Activated CD8-positive, alpha-beta memory T cell treated with anti-CD3 and anti-CD28 coated beads, Interleukin-2, amount 50 U/mL, for 1 hour (primary cell): ENCODE measurements at regions not wholly inside any gene's neighbourhood (a gene's known extent, or its start where the extent isn't known, plus 50 kb on each side); places are given as distances from the start of the nearest gene placed in this dataset.
"Not testable (repeated sequence)": the region's sequence is repeated elsewhere in the genome, so short reads cannot be mapped to it uniquely, and the experiment has no call there.

ENCODE experiments used
- DNase-seq: peaks from one replicate; pipeline ENCODE4 v3.0.0-alpha.2; 2020; ENCODE audit errors: extremely low read depth

GRCh38 chr5:128796506-128796905 lies 168.8 kb upstream of the SLC27A6 start:
- DNase-seq, result no peak

- DNase-seq, result no peak
These were observed 166.4 kb upstream of the SLC27A6 start for GRCh38 chr5:128798871-128799270.

DNA sequence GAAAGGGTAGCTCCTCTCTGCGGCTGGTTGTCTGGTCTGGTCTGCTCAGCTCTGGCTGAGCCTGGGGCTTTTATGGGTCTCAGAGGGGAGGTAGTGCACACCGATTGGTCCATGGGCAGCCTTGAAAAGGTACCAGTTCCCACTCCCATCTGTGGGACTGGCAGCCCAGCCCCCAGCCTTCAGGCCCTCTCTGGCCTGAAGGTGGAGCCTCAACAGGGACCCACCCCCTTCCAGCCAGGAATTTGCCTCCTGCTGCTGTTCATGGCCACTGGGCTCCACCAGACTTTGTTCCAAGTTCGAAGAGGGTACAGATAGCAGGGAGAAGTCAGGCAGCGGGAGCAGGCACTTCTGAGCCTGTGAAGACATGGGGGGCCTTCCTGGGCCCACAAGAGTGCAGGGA lies 165.3 kb upstream of the SLC27A6 start:
- DNase-seq, result no peak

DNA sequence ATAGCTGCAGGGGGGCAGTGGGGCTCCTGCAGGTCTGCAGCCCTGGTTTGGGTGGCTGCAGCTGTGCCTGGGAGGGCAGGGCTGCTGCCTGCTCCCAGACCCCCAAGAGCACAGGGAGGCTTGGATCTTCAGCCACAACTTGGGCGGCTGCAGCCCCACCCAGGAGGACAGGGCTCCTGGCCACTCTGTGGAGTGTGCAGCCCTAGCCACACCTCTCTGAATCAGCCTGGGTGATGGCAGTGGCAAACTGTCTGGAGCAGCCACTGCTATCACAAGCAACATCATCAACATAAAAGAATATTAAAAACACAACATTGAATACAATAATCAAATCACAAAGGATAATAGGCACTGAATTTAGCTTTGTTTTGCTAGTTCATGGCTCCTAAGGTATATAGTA lies 164.9 kb upstream of the SLC27A6 start:
- DNase-seq, result no peak

DNA sequence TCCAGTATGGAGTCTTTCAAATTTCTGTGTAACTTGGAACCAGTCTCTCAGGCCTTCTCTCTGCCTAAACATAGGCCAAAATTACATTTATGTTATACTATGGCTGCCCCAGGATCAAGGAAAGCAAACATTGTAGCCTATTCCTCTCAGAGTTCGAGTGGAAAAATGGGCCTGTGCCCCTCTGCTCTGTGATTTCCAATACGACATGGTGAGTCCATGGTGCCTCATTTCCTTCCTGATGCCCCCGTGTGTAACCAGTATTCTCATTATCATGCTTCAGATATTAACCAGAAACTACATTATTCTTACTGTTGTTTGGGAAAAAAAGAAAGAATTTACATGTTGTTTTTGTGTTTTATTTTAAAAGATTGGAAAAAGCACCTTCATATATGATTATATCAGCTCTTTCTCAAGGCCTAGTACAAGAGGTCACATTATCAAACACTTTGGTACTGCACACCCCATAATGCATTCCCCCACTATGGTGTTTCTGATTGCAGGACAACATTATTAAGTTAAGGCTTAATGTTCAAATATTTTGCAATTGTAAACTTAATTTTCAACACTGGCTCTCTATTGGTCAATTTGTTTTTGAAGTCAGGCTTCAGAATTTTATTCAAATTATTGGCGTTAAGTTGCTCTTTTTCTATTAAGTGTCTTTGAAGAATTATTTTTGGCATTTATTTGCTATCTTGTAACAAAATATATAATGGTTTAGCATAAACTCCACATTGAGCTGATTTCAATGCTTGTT lies 151.8 kb upstream of the SLC27A6 start:
- no peak for DNase-seq

DNA sequence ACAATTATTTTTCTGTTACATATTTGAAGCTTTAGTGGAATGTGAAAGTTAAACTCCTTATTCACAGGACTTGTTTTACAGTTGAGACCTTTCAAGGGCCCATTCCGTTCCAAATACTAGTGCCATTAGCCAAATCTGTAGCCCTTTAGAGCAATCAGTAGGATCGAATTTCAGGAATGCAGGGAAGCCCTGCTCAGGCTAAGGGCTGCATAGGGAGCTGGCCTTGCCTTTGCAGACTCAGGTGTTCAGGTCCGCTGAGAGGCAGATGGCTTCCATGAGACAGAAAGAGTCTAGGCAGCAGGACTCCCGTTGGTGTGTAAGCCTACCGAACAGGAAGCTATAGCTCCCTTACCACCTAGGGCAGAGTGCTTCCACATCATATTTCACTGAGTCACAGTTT lies 150.1 kb upstream of the SLC27A6 start:
- DNase-seq, result no peak

DNA sequence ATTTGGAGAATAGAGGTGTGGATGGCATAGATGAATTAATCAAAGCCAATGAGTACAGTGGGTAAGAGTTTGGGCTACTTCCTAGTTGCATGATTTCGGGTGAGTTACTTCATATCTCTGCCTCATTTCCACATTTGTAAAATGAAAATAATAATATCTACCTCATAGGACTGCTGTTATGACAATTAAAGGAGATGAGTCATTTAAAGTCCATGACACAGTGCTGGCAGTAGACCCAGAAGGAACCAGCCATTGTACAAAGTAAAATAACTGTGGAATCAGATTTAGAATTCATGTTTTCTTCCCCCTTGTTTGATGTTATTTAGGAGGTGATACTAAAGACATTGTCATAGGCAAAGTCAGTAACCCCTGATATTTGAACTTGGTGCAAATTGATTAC lies 139.5 kb upstream of the SLC27A6 start:
- no peak for DNase-seq

DNA sequence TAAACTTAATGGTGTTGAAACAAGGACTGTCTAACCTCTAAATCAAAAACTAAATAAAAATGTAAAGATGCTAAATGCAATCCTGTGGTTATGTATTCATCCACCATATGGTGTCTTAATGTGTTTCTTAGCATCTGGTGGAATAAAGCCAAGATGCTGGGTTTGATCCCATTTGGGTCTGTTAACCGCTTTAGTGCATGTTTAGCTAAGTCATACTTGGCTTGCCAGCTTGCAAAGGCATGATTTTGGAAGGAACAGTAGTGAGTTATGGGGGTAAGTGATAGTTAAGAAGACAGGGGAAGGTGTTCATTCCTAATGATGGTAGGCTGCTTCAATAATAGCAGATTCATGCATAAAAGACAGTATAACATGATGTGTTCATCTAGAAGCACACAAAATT lies 139.0 kb upstream of the SLC27A6 start:
- no peak for DNase-seq

- DNase-seq, result no peak
These were observed 128.7 kb upstream of the SLC27A6 start for GRCh38 chr5:128836571-128836970.

GRCh38 chr5:128838623-128839022 lies 126.7 kb upstream of the SLC27A6 start:
- no peak for DNase-seq

DNA sequence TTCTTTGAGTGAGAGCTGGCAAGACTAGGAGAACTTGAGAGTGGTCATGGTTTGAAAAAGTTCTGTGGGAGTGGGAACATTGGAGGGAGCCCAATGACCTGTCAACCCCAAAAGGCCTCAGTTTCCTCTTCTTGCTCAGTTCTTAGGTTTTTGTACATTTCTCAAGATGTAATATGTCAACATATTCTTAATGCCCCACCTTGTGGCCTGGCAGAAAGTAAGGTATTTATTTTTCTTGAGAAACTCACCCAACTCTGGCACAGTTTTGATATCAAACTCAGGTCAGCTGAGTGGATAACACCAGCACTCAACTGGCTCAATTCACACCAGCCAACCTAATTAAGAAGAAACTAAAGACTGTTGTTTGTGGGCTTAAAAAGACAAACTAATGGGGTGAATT lies 123.0 kb upstream of the SLC27A6 start:
- DNase-seq, result no peak

- no peak for DNase-seq
These were observed 120.8 kb upstream of the SLC27A6 start for GRCh38 chr5:128844354-128844923.

DNA sequence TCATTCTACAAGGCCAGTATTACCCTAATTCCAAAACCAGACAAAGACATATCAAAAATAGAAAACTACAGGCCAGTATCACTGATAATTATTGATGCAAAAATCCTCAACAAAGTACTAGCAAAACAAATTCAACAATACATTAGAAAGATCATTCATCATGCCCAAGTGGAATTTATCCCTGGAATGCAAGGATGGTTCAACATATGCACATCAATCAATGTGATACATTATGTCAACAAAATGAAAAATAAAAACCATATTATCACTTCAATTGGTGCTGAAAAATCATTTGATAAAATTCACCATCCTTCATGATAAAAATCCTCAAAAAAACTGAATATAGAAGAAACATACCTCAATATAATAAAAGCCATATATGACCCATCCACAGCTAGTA lies 115.2 kb upstream of the SLC27A6 start:
- DNase-seq, result no peak

- DNase-seq, result no peak
These were observed 110.4 kb upstream of the SLC27A6 start for GRCh38 chr5:128854931-128855330.

DNA sequence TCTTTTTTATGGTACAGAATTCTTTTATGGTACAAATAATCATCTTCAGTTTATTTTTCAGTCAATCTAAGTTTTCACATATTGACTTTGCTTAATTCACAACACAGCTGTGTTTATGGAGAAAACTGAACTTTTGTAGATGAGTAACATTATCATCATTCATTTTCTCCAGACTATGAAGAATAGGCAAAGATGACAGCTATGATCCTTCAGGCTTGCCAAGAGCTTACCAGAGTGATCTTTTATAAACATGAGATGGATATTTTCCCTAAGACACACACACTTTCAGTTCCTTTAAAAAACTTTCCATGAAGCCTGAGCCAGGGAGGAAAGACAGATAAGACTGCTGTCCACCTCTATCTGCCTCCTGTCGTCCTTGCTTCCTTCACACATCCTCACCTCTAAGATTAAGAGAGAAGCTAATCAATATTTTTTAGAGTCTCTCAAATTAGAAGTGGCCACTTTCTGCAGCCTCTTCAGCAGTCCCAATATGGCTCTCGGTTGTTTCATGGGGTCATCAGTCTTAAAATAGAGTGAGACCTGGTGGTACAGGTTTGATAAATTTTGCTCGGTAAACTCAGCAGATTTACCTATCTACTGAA lies 108.1 kb upstream of the SLC27A6 start:
- no peak for DNase-seq

- no peak for DNase-seq
These were observed 106.3 kb upstream of the SLC27A6 start for GRCh38 chr5:128858995-128859394.

DNA sequence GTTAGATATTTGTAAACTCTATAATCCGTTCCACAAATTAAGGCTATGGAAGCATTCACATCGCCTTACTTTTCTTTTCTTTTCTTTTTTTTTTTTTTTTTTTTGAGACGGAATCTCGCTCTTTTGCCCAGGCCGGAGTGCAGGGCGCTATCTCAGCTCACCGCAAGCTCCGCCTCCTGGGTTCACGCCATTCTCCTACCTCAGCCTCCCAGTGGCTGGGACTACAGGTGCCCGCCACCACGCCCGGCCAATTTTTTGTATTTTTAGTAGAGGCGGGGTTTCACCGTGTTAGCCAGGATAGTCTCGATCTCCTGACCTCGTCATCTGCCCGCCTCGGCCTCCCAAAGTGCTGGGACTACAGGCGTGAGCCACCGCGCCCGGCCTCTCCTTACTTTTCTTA lies 104.1 kb upstream of the SLC27A6 start:
- not testable (repeated sequence) for DNase-seq

GRCh38 chr5:128869970-128870369 lies 95.3 kb upstream of the SLC27A6 start:
- no peak for DNase-seq

DNA sequence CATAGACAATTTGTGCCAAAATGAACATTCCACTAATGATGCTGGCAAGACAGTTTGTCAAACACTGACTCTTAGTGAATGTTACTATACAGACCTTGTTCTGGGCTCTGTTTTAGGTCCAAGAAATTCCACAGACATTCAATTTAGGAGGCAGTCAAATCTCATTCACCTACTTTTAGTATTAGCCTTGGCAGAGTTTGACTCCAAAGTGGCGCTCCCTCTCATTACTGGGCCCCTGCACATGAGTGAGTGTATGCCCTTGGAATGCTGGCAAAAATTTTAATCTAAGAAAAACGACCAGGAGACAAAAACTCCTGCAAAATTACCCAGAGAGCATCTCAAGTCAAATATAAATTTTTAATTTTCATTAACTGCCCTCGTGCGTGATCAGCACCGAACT lies 94.9 kb upstream of the SLC27A6 start:
- DNase-seq, result no peak

GRCh38 chr5:128870923-128871322 lies 94.4 kb upstream of the SLC27A6 start:
- DNase-seq, result no peak

DNA sequence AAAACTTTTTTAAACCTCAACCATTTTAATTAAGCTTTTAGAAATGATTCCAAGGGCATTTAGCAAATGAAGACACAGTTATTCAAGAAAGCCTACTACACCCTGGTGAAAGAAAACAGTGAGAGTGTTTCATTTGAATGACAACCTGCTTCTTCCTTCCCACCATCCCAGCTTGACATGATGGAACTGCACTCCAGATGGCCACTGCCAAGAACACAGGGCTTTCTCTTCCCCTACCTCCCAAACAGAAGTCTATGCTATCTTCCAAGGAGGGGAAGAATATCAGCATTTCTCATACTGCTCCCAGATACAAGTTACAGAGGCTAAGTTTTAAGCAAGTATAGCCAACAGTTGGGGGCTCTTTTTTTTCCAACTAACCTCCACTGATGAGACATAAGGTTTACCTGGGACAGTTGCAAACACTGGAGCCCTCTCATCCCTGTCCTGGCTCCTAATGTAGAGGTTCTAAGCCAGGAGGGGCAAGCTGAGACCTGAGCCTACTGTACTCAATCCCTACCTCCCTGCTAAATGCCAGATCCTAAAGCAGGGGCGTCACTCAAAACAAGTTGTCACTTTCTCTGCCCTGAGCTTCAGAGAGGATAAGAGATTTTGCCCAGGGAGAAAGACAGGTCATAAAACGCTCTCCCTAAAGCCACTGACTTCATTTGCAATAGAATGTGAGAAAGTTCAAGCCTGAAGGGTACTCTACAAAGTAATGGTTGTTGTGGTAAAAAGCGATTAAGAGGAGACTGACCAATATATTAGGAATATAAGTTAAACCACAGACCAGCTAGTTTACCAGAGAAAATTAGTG lies 88.5 kb upstream of the SLC27A6 start:
- no peak for DNase-seq

DNA sequence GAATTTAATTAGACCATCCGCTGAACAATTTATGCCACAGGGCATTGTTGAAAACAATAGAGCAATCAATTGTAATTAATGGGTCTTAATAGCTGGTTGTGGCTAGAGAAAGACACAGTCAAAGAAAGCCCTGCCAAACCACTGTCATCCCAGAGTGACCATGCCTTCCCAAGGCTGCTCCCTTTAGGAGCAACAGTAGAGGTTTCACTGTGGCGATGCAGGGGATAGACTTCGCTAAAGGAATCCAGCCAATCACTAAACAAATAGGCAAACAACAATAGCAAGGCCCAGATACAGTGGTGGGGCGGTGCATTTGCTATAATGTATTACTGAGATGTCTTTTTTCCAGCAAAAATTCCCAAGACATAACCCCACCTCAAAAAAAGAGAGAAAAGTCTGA lies 87.8 kb upstream of the SLC27A6 start:
- DNase-seq, result no peak
